Liver (tissue), 8 donors: ENCODE measurements at regions not wholly inside any gene's neighbourhood (a gene's known extent, or its start where the extent isn't known, plus 50 kb on each side); places are given as distances from the start of the nearest gene placed in this dataset.

Experiments used
- DNase-seq: peaks from one replicate; pipeline ENCODE4 v3.0.0-alpha.2; 2017; ENCODE audit warnings: low spot score
- H3K27ac ChIP-seq, 2 donors: one replicate each; pipeline ENCODE4 v1.7.0; 2013; ENCODE audit warnings: inconsistent platforms in 2 of 2, low read length in 2 of 2, control low read depth in 1 of 2, low read depth in 1 of 2, mild to moderate bottlenecking in 1 of 2
- H3K27me3 ChIP-seq, 4 donors: one replicate each; pipeline versions ENCODE4 v1.6.1 to v1.7.0; 2013; ENCODE audit warnings: low read length in 3 of 4, inconsistent platforms in 1 of 4, mild to moderate bottlenecking in 1 of 4, moderate library complexity in 1 of 4; ENCODE audit not compliant: control insufficient read depth in 4 of 4, insufficient read depth in 4 of 4
- H3K36me3 ChIP-seq, 4 donors: one replicate each; pipeline versions ENCODE4 v1.6.1 to v1.7.0; 2013; ENCODE audit warnings: low read length in 3 of 4, mild to moderate bottlenecking in 3 of 4, low read depth in 1 of 4, moderate library complexity in 1 of 4; ENCODE audit not compliant: control insufficient read depth in 4 of 4, insufficient read depth in 3 of 4
- H3K4me1 ChIP-seq, 4 donors: one replicate each; pipeline versions ENCODE4 v1.6.1 to v1.7.0; 2013; ENCODE audit warnings: low read length in 3 of 4, mild to moderate bottlenecking in 3 of 4, moderate library complexity in 1 of 4; ENCODE audit not compliant: control insufficient read depth in 4 of 4, insufficient read depth in 4 of 4
- H3K4me3 ChIP-seq, 3 donors: one replicate each; pipeline versions ENCODE4 v1.6.1 to v1.7.0; 2013; ENCODE audit warnings: low read length in 3 of 3, control low read depth in 1 of 3, low read depth in 1 of 3, mild to moderate bottlenecking in 1 of 3
- H3K9ac ChIP-seq, 2 donors: one replicate each; pipeline ENCODE4 v1.7.0; 2013; ENCODE audit warnings: low read length in 2 of 2, mild to moderate bottlenecking in 2 of 2, moderate library complexity in 2 of 2, control low read depth in 1 of 2, low read depth in 1 of 2
- H3K9me3 ChIP-seq, 4 donors: one replicate each; pipeline versions ENCODE4 v1.6.1 to v1.7.0; 2013; ENCODE audit warnings: low read length in 3 of 4; ENCODE audit not compliant: control insufficient read depth in 4 of 4
- EGR1 ChIP-seq, 2 donors: IDR thresholded peaks; 2 replicates each; pipeline ENCODE4 v1.6.1; 2016 to 2018; ENCODE audit warnings: antibody characterized with exemption in 2 of 2, low read depth in 2 of 2
- FOXA1 ChIP-seq: IDR thresholded peaks from 2 replicates; pipeline ENCODE4 v1.6.1; 2016; ENCODE audit warnings: antibody characterized with exemption
- FOXA2 ChIP-seq: IDR thresholded peaks from 2 replicates; pipeline ENCODE4 v1.6.1; 2016; ENCODE audit warnings: antibody characterized with exemption
- GABPA ChIP-seq, 2 donors: IDR thresholded peaks in 1 of 2; conservative IDR thresholded peaks in 1 of 2; 2 replicates each; pipeline ENCODE4 v1.6.1; 2016; ENCODE audit warnings: antibody characterized with exemption in 2 of 2, mild to moderate bottlenecking in 1 of 2, moderate library complexity in 1 of 2
- HNF4A ChIP-seq, 2 donors: conservative IDR thresholded peaks; 2 replicates each; pipeline ENCODE4 v1.6.1; 2016; ENCODE audit warnings: antibody characterized with exemption in 2 of 2, mild to moderate bottlenecking in 2 of 2
- HNF4G ChIP-seq: IDR thresholded peaks from 2 replicates; pipeline ENCODE4 v1.6.1; 2016; ENCODE audit warnings: antibody characterized with exemption
- JUND ChIP-seq, 2 donors: IDR thresholded peaks; 2 replicates each; pipeline ENCODE4 v1.6.1; 2016; ENCODE audit warnings: antibody characterized with exemption in 2 of 2
- NR2F2 ChIP-seq: IDR thresholded peaks from 2 replicates; pipeline ENCODE4 v1.6.1; 2016; ENCODE audit warnings: antibody characterized with exemption
- RAD21 ChIP-seq, 2 donors: IDR thresholded peaks; 2 replicates each; pipeline ENCODE4 v1.6.1; 2016; ENCODE audit warnings: antibody characterized with exemption in 2 of 2, mild to moderate bottlenecking in 2 of 2
- RXRA ChIP-seq, 2 donors: IDR thresholded peaks; 2 replicates each; pipeline ENCODE4 v1.6.1; 2017 to 2018; ENCODE audit warnings: antibody characterized with exemption in 2 of 2, mild to moderate bottlenecking in 1 of 2
- SP1 ChIP-seq: IDR thresholded peaks from 2 replicates; pipeline ENCODE4 v1.6.1; 2018; ENCODE audit warnings: antibody characterized with exemption, mild to moderate bottlenecking
- TAF1 ChIP-seq: conservative IDR thresholded peaks from 2 replicates; pipeline ENCODE4 v1.6.1; 2016; ENCODE audit warnings: antibody characterized with exemption, mild to moderate bottlenecking
- YY1 ChIP-seq: IDR thresholded peaks from 2 replicates; pipeline ENCODE4 v1.6.1; 2016; ENCODE audit warnings: antibody characterized with exemption, mild to moderate bottlenecking
- WGBS: extraction: QIAGEN DNeasy Blood & Tissue Kit; methylation state at CpG from one replicate; pipeline ENCODE4 v1.1.7; 2013; 5-methylcytosine and 5-hydroxymethylcytosine counted together
- TF ChIP-seq, protein P1 (sequence below): IDR thresholded peaks from 2 replicates; pipeline ENCODE4 v1.6.1; 2016; ENCODE audit warnings: antibody characterized with exemption
- TF ChIP-seq, protein P2 (sequence below): fragments of 150-350 bp; IDR thresholded peaks from 2 replicates; pipeline ENCODE4 v1.5.1; 2017; ENCODE audit warnings: improper control_type of control experiment, low read depth, low read length; ENCODE audit not compliant: missing input control
- TF ChIP-seq, protein P3 (sequence below): IDR thresholded peaks from 2 replicates; pipeline ENCODE4 v1.6.1; 2016; ENCODE audit warnings: antibody characterized with exemption, mild to moderate bottlenecking
- TF ChIP-seq, protein P4 (sequence below): IDR thresholded peaks from 2 replicates; pipeline ENCODE4 v1.6.1; 2016; ENCODE audit warnings: antibody characterized with exemption
- donor health status: healthy.
- donor health status: healthy.
- donor health status: healthy.
- donor health status: healthy.
- donor health status: healthy.

DNA sequence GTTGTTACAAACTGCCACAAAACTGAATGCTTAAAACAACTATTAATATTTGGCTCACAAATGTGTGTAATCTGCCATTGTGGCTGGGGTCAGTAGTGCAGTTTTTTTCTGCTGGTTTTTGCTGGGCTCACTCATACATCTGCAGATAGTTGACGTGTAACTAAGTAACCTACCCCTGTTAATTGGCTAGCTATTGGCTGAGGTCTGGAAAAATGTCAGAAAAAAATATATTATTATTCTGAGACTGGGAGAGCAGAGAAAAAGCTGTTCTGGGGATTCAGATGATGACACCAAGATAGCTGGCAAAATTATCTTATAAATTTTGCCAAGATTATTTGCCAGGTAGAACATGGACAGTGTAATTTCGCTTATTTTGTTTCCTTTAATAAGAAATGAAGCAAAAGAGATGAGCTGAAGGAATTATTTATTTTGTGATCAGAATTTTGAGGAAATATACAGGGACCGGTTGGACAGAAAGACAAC lies 616.1 kb upstream of the ADAMTS5 start:
- Histone ChIP-seq H3K4me1 (no peaks in the 10 kb centered on the region), H3K27me3 (no peaks in the 10 kb centered on the region), H3K9ac (no peak overlapping the region), H3K9me3 (peaks cover 0 to 4% (median 0%) of the 10 kb centered on the region in 4 donors), H3K36me3 (no peaks in the 10 kb centered on the region), H3K4me3 (no peak overlapping the region), H3K27ac (no peak overlapping the region)
- TF ChIP-seq NR2F2, result no peak
- no peak for TF ChIP-seq RAD21 (IDR thresholded peaks at IDR 0.05)
- DNase-seq, result no peak
- 69% methylated on average over 3 of the region's 3 CpGs for WGBS

DNA sequence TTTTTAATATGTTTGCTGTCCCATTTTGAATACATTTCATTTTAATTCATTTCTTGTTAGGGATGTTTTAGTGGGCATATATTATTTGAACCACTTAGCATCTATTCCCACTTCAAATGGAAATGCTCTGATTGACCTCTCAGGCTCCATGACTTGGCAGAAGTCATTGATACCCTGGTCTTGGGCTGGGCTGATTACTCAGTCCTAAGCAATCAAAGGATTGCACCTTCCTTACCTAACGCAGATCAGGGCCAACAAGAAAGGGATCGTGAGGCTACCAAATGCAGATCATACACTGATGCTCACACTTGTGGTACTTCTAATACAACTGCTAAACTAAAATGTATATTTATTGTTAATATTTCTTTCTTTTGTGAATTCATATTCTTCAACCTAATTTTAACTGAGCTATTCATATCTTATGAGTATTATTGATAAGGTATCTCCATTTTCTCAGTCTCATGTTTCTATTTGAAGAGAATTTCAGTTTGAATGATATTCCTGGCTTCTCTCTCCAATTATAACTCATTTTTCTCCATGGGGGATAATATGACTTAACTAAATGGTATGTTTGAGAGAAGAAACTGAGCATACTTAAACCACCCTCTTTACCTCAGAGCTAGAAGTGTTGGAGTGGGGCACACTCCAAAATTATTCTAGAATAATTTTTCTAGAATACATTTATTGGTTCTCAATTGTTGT lies 615.5 kb upstream of the ADAMTS5 start:
- H3K4me3 ChIP-seq, result no peak overlapping the region
- TF ChIP-seq, protein P1, sequence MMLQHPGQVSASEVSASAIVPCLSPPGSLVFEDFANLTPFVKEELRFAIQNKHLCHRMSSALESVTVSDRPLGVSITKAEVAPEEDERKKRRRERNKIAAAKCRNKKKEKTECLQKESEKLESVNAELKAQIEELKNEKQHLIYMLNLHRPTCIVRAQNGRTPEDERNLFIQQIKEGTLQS, result no peak
- TF ChIP-seq, protein P2, sequence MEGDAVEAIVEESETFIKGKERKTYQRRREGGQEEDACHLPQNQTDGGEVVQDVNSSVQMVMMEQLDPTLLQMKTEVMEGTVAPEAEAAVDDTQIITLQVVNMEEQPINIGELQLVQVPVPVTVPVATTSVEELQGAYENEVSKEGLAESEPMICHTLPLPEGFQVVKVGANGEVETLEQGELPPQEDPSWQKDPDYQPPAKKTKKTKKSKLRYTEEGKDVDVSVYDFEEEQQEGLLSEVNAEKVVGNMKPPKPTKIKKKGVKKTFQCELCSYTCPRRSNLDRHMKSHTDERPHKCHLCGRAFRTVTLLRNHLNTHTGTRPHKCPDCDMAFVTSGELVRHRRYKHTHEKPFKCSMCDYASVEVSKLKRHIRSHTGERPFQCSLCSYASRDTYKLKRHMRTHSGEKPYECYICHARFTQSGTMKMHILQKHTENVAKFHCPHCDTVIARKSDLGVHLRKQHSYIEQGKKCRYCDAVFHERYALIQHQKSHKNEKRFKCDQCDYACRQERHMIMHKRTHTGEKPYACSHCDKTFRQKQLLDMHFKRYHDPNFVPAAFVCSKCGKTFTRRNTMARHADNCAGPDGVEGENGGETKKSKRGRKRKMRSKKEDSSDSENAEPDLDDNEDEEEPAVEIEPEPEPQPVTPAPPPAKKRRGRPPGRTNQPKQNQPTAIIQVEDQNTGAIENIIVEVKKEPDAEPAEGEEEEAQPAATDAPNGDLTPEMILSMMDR, result no peak
- no peak for TF ChIP-seq GABPA (IDR thresholded peaks at IDR 0.05 in 1 of 2, conservative IDR thresholded peaks at IDR 0.05 in 1 of 2)
- TF ChIP-seq TAF1, result no peak
- TF ChIP-seq SP1, result no peak
- TF ChIP-seq HNF4A (conservative IDR thresholded peaks at IDR 0.05), result no peak
- TF ChIP-seq, protein P3, sequence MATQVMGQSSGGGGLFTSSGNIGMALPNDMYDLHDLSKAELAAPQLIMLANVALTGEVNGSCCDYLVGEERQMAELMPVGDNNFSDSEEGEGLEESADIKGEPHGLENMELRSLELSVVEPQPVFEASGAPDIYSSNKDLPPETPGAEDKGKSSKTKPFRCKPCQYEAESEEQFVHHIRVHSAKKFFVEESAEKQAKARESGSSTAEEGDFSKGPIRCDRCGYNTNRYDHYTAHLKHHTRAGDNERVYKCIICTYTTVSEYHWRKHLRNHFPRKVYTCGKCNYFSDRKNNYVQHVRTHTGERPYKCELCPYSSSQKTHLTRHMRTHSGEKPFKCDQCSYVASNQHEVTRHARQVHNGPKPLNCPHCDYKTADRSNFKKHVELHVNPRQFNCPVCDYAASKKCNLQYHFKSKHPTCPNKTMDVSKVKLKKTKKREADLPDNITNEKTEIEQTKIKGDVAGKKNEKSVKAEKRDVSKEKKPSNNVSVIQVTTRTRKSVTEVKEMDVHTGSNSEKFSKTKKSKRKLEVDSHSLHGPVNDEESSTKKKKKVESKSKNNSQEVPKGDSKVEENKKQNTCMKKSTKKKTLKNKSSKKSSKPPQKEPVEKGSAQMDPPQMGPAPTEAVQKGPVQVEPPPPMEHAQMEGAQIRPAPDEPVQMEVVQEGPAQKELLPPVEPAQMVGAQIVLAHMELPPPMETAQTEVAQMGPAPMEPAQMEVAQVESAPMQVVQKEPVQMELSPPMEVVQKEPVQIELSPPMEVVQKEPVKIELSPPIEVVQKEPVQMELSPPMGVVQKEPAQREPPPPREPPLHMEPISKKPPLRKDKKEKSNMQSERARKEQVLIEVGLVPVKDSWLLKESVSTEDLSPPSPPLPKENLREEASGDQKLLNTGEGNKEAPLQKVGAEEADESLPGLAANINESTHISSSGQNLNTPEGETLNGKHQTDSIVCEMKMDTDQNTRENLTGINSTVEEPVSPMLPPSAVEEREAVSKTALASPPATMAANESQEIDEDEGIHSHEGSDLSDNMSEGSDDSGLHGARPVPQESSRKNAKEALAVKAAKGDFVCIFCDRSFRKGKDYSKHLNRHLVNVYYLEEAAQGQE, result no peak
- TF ChIP-seq YY1, result no peak
- no peak for TF ChIP-seq NR2F2
- H3K27ac ChIP-seq, result no peak overlapping the region
- no peaks in the 10 kb centered on the region for H3K36me3 ChIP-seq
- H3K9me3 ChIP-seq, result peaks cover 0 to 4% (median 0%) of the 10 kb centered on the region in 4 donors
- H3K4me1 ChIP-seq, result no peaks in the 10 kb centered on the region
- no peak for DNase-seq
- WGBS, result 88% methylated on average over 2 of the region's 2 CpGs
- no peak overlapping the region for H3K9ac ChIP-seq
- no peaks in the 10 kb centered on the region for H3K27me3 ChIP-seq

DNA sequence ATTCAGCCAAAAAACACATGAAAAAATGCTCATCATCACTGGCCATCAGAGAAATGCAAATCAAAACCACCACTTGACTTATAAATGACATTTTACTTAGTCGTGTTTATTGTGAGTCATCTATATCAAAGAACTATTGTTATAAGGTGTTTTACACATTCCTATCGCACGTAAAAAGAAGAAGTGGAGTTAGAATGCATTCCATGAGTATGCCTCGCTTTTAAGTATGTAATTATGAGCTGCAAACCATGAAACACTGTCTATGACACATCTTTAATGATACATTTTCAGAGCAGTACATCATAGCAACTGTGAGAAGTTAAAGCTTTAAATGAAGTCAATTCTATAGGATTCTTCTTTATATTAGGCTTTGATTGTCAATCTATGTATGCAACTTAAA lies 614.3 kb upstream of the ADAMTS5 start:
- 80% methylated on average over 4 of the region's 4 CpGs for WGBS
- H3K4me1 ChIP-seq, result no peaks in the 10 kb centered on the region
- TF ChIP-seq HNF4G (no peak), NR2F2 (no peak), EGR1 (IDR thresholded peaks at IDR 0.05; ENCODE audit: low read depth in 2 of 2) (no peak), HNF4A (conservative IDR thresholded peaks at IDR 0.05) (no peak), FOXA1 (no peak), FOXA2 (no peak), RXRA (IDR thresholded peaks at IDR 0.05) (no peak), GABPA (IDR thresholded peaks at IDR 0.05 in 1 of 2, conservative IDR thresholded peaks at IDR 0.05 in 1 of 2) (no peak), SP1 (no peak), JUND (IDR thresholded peaks at IDR 0.05) (no peak)
- TF ChIP-seq, protein P4, sequence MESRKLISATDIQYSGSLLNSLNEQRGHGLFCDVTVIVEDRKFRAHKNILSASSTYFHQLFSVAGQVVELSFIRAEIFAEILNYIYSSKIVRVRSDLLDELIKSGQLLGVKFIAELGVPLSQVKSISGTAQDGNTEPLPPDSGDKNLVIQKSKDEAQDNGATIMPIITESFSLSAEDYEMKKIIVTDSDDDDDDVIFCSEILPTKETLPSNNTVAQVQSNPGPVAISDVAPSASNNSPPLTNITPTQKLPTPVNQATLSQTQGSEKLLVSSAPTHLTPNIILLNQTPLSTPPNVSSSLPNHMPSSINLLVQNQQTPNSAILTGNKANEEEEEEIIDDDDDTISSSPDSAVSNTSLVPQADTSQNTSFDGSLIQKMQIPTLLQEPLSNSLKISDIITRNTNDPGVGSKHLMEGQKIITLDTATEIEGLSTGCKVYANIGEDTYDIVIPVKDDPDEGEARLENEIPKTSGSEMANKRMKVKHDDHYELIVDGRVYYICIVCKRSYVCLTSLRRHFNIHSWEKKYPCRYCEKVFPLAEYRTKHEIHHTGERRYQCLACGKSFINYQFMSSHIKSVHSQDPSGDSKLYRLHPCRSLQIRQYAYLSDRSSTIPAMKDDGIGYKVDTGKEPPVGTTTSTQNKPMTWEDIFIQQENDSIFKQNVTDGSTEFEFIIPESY, result no peak
- TF ChIP-seq, protein P2, result no peak
- TF ChIP-seq, protein P1, result no peak

More for the DNA sequence above, 614.3 kb upstream of the ADAMTS5 start:
- H3K9ac ChIP-seq, result no peak overlapping the region
- no peak overlapping the region for H3K4me3 ChIP-seq
- H3K36me3 ChIP-seq, result no peaks in the 10 kb centered on the region
- no peak overlapping the region for H3K27ac ChIP-seq
- H3K9me3 ChIP-seq, result peaks cover 0 to 4% (median 0%) of the 10 kb centered on the region in 4 donors
- H3K27me3 ChIP-seq, result no peaks in the 10 kb centered on the region
- no peak for DNase-seq
